H54 (cell line): ENCODE measurements at regions not wholly inside any gene's neighbourhood (a gene's known extent, or its start where the extent isn't known, plus 50 kb on each side); places are given as distances from the start of the nearest gene placed in this dataset.

Source experiments
- DNase-seq: peaks from one replicate; pipeline ENCODE4 v3.0.0; 2011; ENCODE audit warnings: low spot score, mixed read lengths; ENCODE audit not compliant: insufficient read length
- FAIRE-seq: peaks from 3 replicates; lab custom pipeline; 2011; peaks lifted over from hg19 to GRCh38; lab: Jason Lieb, UNC
- POLR2A ChIP-seq: IDR thresholded peaks from 2 replicates; pipeline ENCODE4 v1.6.1; 2011; ENCODE audit warnings: low read depth, mild to moderate bottlenecking, low read length

- no peak for TF ChIP-seq POLR2A
- FAIRE-seq (no peak), DNase-seq (no peak)
Measured at GRCh38 chr5:51276250-51276649, 107.0 kb upstream of the ISL1 start.

GRCh38 chr5:51278539-51278938 is 104.7 kb upstream of the ISL1 start:
- FAIRE-seq: no peak
- TF ChIP-seq POLR2A: no peak
- DNase-seq: no peak

GRCh38 chr5:51279983-51280706 is 103.1 kb upstream of the ISL1 start:
- FAIRE-seq (no peak), DNase-seq (no peak)
- TF ChIP-seq POLR2A: no peak

GRCh38 chr5:51286046-51286445 is 97.2 kb upstream of the ISL1 start:
- FAIRE-seq (no peak), DNase-seq (no peak)
- no peak for TF ChIP-seq POLR2A

- no peak for FAIRE-seq
Measured at GRCh38 chr5:51302343-51302742, 80.9 kb upstream of the ISL1 start.

GRCh38 chr5:51326844-51327243 is 56.4 kb upstream of the ISL1 start:
- no peak for TF ChIP-seq POLR2A

More at GRCh38 chr5:51302343-51302742, 80.9 kb upstream of the ISL1 start:
- DNase-seq: no peak
- no peak for TF ChIP-seq POLR2A

More at GRCh38 chr5:51326844-51327243, 56.4 kb upstream of the ISL1 start:
- FAIRE-seq (no peak), DNase-seq (no peak)
